H1 (cell line): ENCODE measurements at regions not wholly inside any gene's neighbourhood (a gene's known extent, or its start where the extent isn't known, plus 50 kb on each side); places are given as distances from the start of the nearest gene placed in this dataset.

Source experiments
- CTCF ChIA-PET: fragments of 300-600 bp; sonication (Branson Sonifier 250); formaldehyde crosslinking; loops from one replicate; lab custom pipeline; 2021; ENCODE audit not compliant: partially characterized antibody; lab: Charles Lee
- POLR2A ChIA-PET: fragments of 300-600 bp; sonication (Branson Sonifier 250); formaldehyde crosslinking; loops from one replicate; lab custom pipeline; 2021; ENCODE audit warnings: inconsistent platforms; ENCODE audit not compliant: partially characterized antibody; lab: Charles Lee
- DNase-seq, 2 experiments: peaks; one replicate each; pipeline versions ENCODE4 v3.0.0 to v3.0.0-alpha.2; 2010 to 2022; ENCODE audit warnings: low spot score in 2 of 2, low read depth in 1 of 2, mixed read lengths in 1 of 2
- FAIRE-seq: peaks from 2 replicates; lab custom pipeline; 2011; peaks lifted over from hg19 to GRCh38; lab: Jason Lieb, UNC
- H2AFZ ChIP-seq: 2 replicates; pipeline ENCODE4 v1.8.1; 2012; ENCODE audit warnings: low read length, inconsistent platforms
- H2AK5ac ChIP-seq: 2 replicates; pipeline ENCODE4 v1.6.1; 2013; ENCODE audit warnings: low read depth, low read length
- H2BK120ac ChIP-seq: replicated peaks from 2 replicates; pipeline ENCODE3; 2013; ENCODE audit warnings: low read depth, low read length, inconsistent platforms
- H2BK12ac ChIP-seq: 2 replicates; pipeline ENCODE4 v1.6.1; 2013; ENCODE audit warnings: low read depth, low read length
- H2BK15ac ChIP-seq: 2 replicates; pipeline ENCODE4 v1.6.1; 2013; ENCODE audit warnings: low read length
- H2BK20ac ChIP-seq: 2 replicates; pipeline ENCODE4 v1.6.1; 2013; ENCODE audit warnings: low read length
- H2BK5ac ChIP-seq: 2 replicates; pipeline ENCODE4 v1.6.1; 2013; ENCODE audit warnings: low read depth, low read length
- H3K14ac ChIP-seq: 2 replicates; pipeline ENCODE4 v1.6.1; 2013; ENCODE audit warnings: inconsistent platforms; ENCODE audit not compliant: insufficient read length
- H3K18ac ChIP-seq: 2 replicates; pipeline ENCODE4 v1.6.1; 2013; ENCODE audit warnings: low read length; ENCODE audit errors: extremely low read depth
- H3K23ac ChIP-seq: 2 replicates; pipeline ENCODE4 v1.6.1; 2013; ENCODE audit warnings: inconsistent platforms; ENCODE audit not compliant: insufficient read length
- H3K23me2 ChIP-seq: 2 replicates; pipeline ENCODE4 v1.6.1; 2013; ENCODE audit warnings: low read depth, low read length
- H3K27ac ChIP-seq: 2 replicates; pipeline ENCODE4 v1.6.1; 2011; ENCODE audit warnings: low read depth, low read length, inconsistent platforms
- H3K27me3 ChIP-seq, 4 experiments: replicated peaks in 1 of 4; 1 replicate in 1 of 4; 2 replicates in 3 of 4; pipeline versions ENCODE4 v1.6.1 to v1.8.1; 2011 to 2013; ENCODE audit warnings: low read length in 3 of 4, mild to moderate bottlenecking in 3 of 4, inconsistent platforms in 2 of 4, mixed read lengths in 2 of 4, moderate library complexity in 1 of 4; ENCODE audit not compliant: control insufficient read depth in 3 of 4, insufficient read depth in 3 of 4; ENCODE audit errors: extremely low read depth in 1 of 4
- H3K36me3 ChIP-seq, 4 experiments: 2 replicates each; pipeline versions ENCODE4 v1.6.1 to v1.8.1; 2011 to 2013; ENCODE audit warnings: mild to moderate bottlenecking in 4 of 4, low read length in 3 of 4, moderate library complexity in 2 of 4, control low read depth in 1 of 4, inconsistent platforms in 1 of 4; ENCODE audit not compliant: insufficient read depth in 4 of 4, control insufficient read depth in 2 of 4
- H3K4ac ChIP-seq: replicated peaks from 2 replicates; pipeline ENCODE3; 2013; ENCODE audit warnings: low read length, low read depth, mixed read lengths, inconsistent platforms; ENCODE audit not compliant: insufficient read length
- H3K4me1 ChIP-seq, 4 experiments: replicated peaks in 1 of 4; 1 replicate in 1 of 4; 2 replicates in 3 of 4; pipeline versions ENCODE4 v1.6.1 to v1.8.1; 2011 to 2013; ENCODE audit warnings: low read length in 3 of 4, inconsistent platforms in 2 of 4, mixed read lengths in 1 of 4; ENCODE audit not compliant: insufficient read depth in 4 of 4, control insufficient read depth in 3 of 4
- H3K4me2 ChIP-seq, 2 experiments: 2 replicates each; pipeline versions ENCODE4 v1.6.1 to v1.8.1; 2011 to 2013; ENCODE audit warnings: low read depth in 2 of 2, low read length in 2 of 2, control low read depth in 1 of 2, inconsistent platforms in 1 of 2, mild to moderate bottlenecking in 1 of 2; ENCODE audit not compliant: insufficient read depth in 1 of 2
- H3K4me3 ChIP-seq, 4 experiments: fragments of 200-600, 300-600 bp in 1 of 4; sonication (generic), shearing (Covaris generic), sonication (Bioruptor Twin) in 1 of 4; 2 replicates each; pipeline versions ENCODE4 v1.5.1 to v1.8.1; 2011 to 2016; ENCODE audit warnings: low read length in 4 of 4, low read depth in 3 of 4, control low read depth in 2 of 4, inconsistent platforms in 2 of 4, mild to moderate bottlenecking in 2 of 4, mixed read lengths in 1 of 4, moderate library complexity in 1 of 4; ENCODE audit not compliant: insufficient read depth in 2 of 4; ENCODE audit errors: extremely low read depth in 1 of 4
- H3K56ac ChIP-seq: replicated peaks from 2 replicates; pipeline ENCODE3; 2013; ENCODE audit warnings: low read depth, mild to moderate bottlenecking, mixed read lengths, low read length, inconsistent platforms; ENCODE audit not compliant: insufficient read length
- H3K79me1 ChIP-seq: 2 replicates; pipeline ENCODE4 v1.6.1; 2013; ENCODE audit warnings: low read depth, low read length, control low read depth
- H3K79me2 ChIP-seq, 2 experiments: 2 replicates each; pipeline versions ENCODE4 v1.6.1 to v1.8.1; 2012 to 2013; ENCODE audit warnings: low read length in 2 of 2, mild to moderate bottlenecking in 2 of 2, inconsistent platforms in 1 of 2; ENCODE audit not compliant: insufficient read depth in 2 of 2, control insufficient read depth in 1 of 2
- H3K9ac ChIP-seq, 4 experiments: replicated peaks in 1 of 4; 1 replicate in 1 of 4; 2 replicates in 3 of 4; pipeline versions ENCODE4 v1.6.1 to v1.8.1; 2011 to 2013; ENCODE audit warnings: low read depth in 3 of 4, low read length in 3 of 4, control low read depth in 2 of 4, mild to moderate bottlenecking in 2 of 4, moderate library complexity in 2 of 4, inconsistent platforms in 1 of 4; ENCODE audit errors: extremely low read depth in 1 of 4
- H3K9me3 ChIP-seq, 2 experiments: 2 replicates each; pipeline versions ENCODE4 v1.6.1 to v1.8.1; 2012 to 2013; ENCODE audit warnings: mild to moderate bottlenecking in 2 of 2, moderate library complexity in 2 of 2, control low read depth in 1 of 2, inconsistent platforms in 1 of 2, low read depth in 1 of 2, low read length in 1 of 2, mixed read lengths in 1 of 2; ENCODE audit not compliant: insufficient read depth in 2 of 2
- H4K20me1 ChIP-seq, 2 experiments: replicated peaks in 1 of 2; 2 replicates each; pipeline versions ENCODE3 to v1.8.1; 2011 to 2013; ENCODE audit warnings: inconsistent platforms in 2 of 2, low read length in 2 of 2, mild to moderate bottlenecking in 1 of 2; ENCODE audit not compliant: insufficient read depth in 2 of 2, control insufficient read depth in 1 of 2
- H4K5ac ChIP-seq: 2 replicates; pipeline ENCODE4 v1.6.1; 2013; ENCODE audit warnings: low read length, low read depth, mixed read lengths, inconsistent platforms; ENCODE audit not compliant: insufficient read length
- H4K8ac ChIP-seq: 2 replicates; pipeline ENCODE4 v1.8.0; 2013; ENCODE audit warnings: mild to moderate bottlenecking, moderate library complexity, low read length, inconsistent platforms; ENCODE audit not compliant: insufficient read depth; ENCODE audit errors: extremely low read depth
- H4K91ac ChIP-seq: replicated peaks from 2 replicates; pipeline ENCODE3; 2013; ENCODE audit warnings: low read length, mixed read lengths, inconsistent platforms; ENCODE audit not compliant: insufficient read length
- ATF3 ChIP-seq: IDR thresholded peaks from 2 replicates; pipeline ENCODE4 v1.6.1; 2011; ENCODE audit warnings: low read depth, mild to moderate bottlenecking, low read length; ENCODE audit not compliant: insufficient read depth
- CBX8 ChIP-seq: fragments of 300-800, 300-1000 bp; sonication (generic); IDR thresholded peaks from 2 replicates; pipeline ENCODE4 v1.7.1; 2016; ENCODE audit warnings: low read depth, low read length, borderline replicate concordance
- EGR1 ChIP-seq: IDR thresholded peaks from 2 replicates; pipeline ENCODE4 v1.6.1; 2011; ENCODE audit warnings: low read depth, low read length, borderline replicate concordance
- HDAC2 ChIP-seq, 2 experiments: fragments of 300-600 bp in 1 of 2; sonication (generic) in 1 of 2; IDR thresholded peaks; 2 replicates each; pipeline ENCODE4 v1.6.1; 2011 to 2012; ENCODE audit warnings: low read depth in 2 of 2, low read length in 2 of 2, mild to moderate bottlenecking in 2 of 2, moderate library complexity in 2 of 2, borderline replicate concordance in 1 of 2, inconsistent platforms in 1 of 2
- RAD21 ChIP-seq, 2 experiments: IDR thresholded peaks in 1 of 2; conservative IDR thresholded peaks in 1 of 2; 2 replicates each; pipeline ENCODE4 v1.6.1; 2011; ENCODE audit warnings: low read depth in 2 of 2, low read length in 2 of 2, improper control_type of control experiment in 1 of 2, inconsistent platforms in 1 of 2, mild to moderate bottlenecking in 1 of 2, moderate library complexity in 1 of 2
- RXRA ChIP-seq: IDR thresholded peaks from 2 replicates; pipeline ENCODE4 v1.6.1; 2011; ENCODE audit warnings: low read depth, mild to moderate bottlenecking, low read length, moderate library complexity; ENCODE audit not compliant: insufficient read depth
- SIN3A ChIP-seq, 2 experiments: IDR thresholded peaks in 1 of 2; conservative IDR thresholded peaks in 1 of 2; 2 replicates each; pipeline ENCODE4 v1.6.1; 2011 to 2012; ENCODE audit warnings: low read length in 2 of 2, improper control_type of control experiment in 1 of 2, low read depth in 1 of 2, mild to moderate bottlenecking in 1 of 2
- SIX5 ChIP-seq: IDR thresholded peaks from 2 replicates; pipeline ENCODE4 v1.6.1; 2011; ENCODE audit warnings: mild to moderate bottlenecking, low read depth, low read length
- TCF12 ChIP-seq: IDR thresholded peaks from 2 replicates; pipeline ENCODE4 v1.6.1; 2011; ENCODE audit warnings: low read depth, mild to moderate bottlenecking, low read length

GRCh38 chr3:39657075-39657474 is 152.3 kb upstream of the MYRIP start:
- TF ChIP-seq SIN3A (conservative IDR thresholded peaks at IDR 0.05 in 1 of 2, IDR thresholded peaks at IDR 0.05 in 1 of 2; ENCODE audit: low read depth in 1 of 2, low read length in 2 of 2): no peak
- TF ChIP-seq RXRA: no peak
- no peak for TF ChIP-seq TCF12
- TF ChIP-seq CBX8: no peak
- no peak for TF ChIP-seq RAD21 (IDR thresholded peaks at IDR 0.05 in 1 of 2, conservative IDR thresholded peaks at IDR 0.05 in 1 of 2; ENCODE audit: low read depth in 2 of 2, low read length in 2 of 2)
- no peak for TF ChIP-seq EGR1
- TF ChIP-seq HDAC2 (IDR thresholded peaks at IDR 0.05; ENCODE audit: borderline replicate concordance in 1 of 2, low read depth in 2 of 2, low read length in 2 of 2): no peak
- no peak for TF ChIP-seq SIX5
- no peak for TF ChIP-seq ATF3
- no peak overlapping the region for H2AK5ac ChIP-seq
- FAIRE-seq: no peak
- H3K23me2 ChIP-seq: no peaks in the 10 kb centered on the region
- no peaks in the 10 kb centered on the region for H3K79me2 ChIP-seq
- no peak overlapping the region for H2BK120ac ChIP-seq
- no peak overlapping the region for H2BK15ac ChIP-seq
- no peak overlapping the region for H3K27ac ChIP-seq
- no peak overlapping the region for H4K8ac ChIP-seq
- H4K5ac ChIP-seq: no peak overlapping the region
- H3K18ac ChIP-seq: no peak overlapping the region
- H3K79me1 ChIP-seq: no peaks in the 10 kb centered on the region
- no peak overlapping the region for H3K4ac ChIP-seq
- H2BK20ac ChIP-seq: no peak overlapping the region
- CTCF ChIA-PET: interaction anchor here (1.0 kb wide), 1 partner anchor 12 kb away, joined by 5 read pairs; no protein-coding TSS in a partner anchor
- H3K9ac ChIP-seq: no peak overlapping the region
- no peak overlapping the region for H3K14ac ChIP-seq
- H3K4me1 ChIP-seq: no peaks in the 10 kb centered on the region
- no peak overlapping the region for H3K23ac ChIP-seq
- no peak overlapping the region for H2BK12ac ChIP-seq
- DNase-seq: no peak
- H2BK5ac ChIP-seq: no peak overlapping the region
- H4K20me1 ChIP-seq: no peaks in the 10 kb centered on the region
- POLR2A ChIA-PET: no interaction called here
- H3K27me3 ChIP-seq: no peaks in the 10 kb centered on the region
- H3K56ac ChIP-seq: no peak overlapping the region
- H3K4me2 ChIP-seq: no peak overlapping the region
- no peak overlapping the region for H4K91ac ChIP-seq
- H3K36me3 ChIP-seq: no peaks in the 10 kb centered on the region
- no peaks in the 10 kb centered on the region; a peak in 2 of 4 replicates for H3K9me3 ChIP-seq
- no peak overlapping the region for H2AFZ ChIP-seq
- no peak overlapping the region for H3K4me3 ChIP-seq
